ENCODE measurements at regions not wholly inside any gene's neighbourhood (a gene's known extent, or its start where the extent isn't known, plus 50 kb on each side); places are given as distances from the start of the nearest gene placed in this dataset.

GRCh38 chr6:88287696-88288095 lies 121.5 kb upstream of the CNR1 start:
- in situ Hi-C loops (cut with HindIII; ENCODE audit: extremely low pct_ligation_motif_present, low pct_unique_long_range_greater_than_20kb), result no loop called here
- ATAC-seq, result no peak
- POLR2A ChIA-PET, result no interaction called here

GRCh38 chr6:88276331-88276730 lies 110.2 kb upstream of the CNR1 start:
- ChIA-PET CTCF (ENCODE audit: low intra/inter-chr PET ratio, low total read pairs) (no interaction called here), POLR2A (no interaction called here)
- ATAC-seq (no peak), DNase-seq (ENCODE audit: low spot score) (no peak), FAIRE-seq (no peak)
- no peaks in the 10 kb centered on the region for H3K36me3 ChIP-seq (replicated peaks in 1 of 2; ENCODE audit: control insufficient read depth in 1 of 2, insufficient read depth in 2 of 2, low read length in 2 of 2)
- H3K9ac ChIP-seq (ENCODE audit: insufficient read depth, low read depth, low read length), result no peak overlapping the region
- WGBS (ENCODE audit: low lambda C conversion rate), result 33% methylated on average over 6 of the region's 14 CpGs
- no peak overlapping the region for H3K4me3 ChIP-seq (replicated peaks in 1 of 3; ENCODE audit: insufficient read depth in 1 of 3, low read depth in 2 of 3, low read length in 3 of 3)
- no peak overlapping the region for H3K4me2 ChIP-seq (ENCODE audit: low read depth, low read length)
- no peaks in the 10 kb centered on the region for H3K9me3 ChIP-seq (ENCODE audit: low read length)
- no peaks in the 10 kb centered on the region for H3K4me1 ChIP-seq (ENCODE audit: insufficient read depth, low read length)
- H3K79me2 ChIP-seq (ENCODE audit: insufficient read depth, low read length), result no peaks in the 10 kb centered on the region
- in situ Hi-C loops (cut with HindIII; ENCODE audit: extremely low pct_ligation_motif_present, low pct_unique_long_range_greater_than_20kb), result no loop called here
- H3K27me3 ChIP-seq (ENCODE audit: control insufficient read depth in 1 of 2, insufficient read depth in 2 of 2, low read length in 2 of 2), result 0 out of 5 replicates have a peak, but pooled peaks cover 0 to 2% of the 10 kb centered on the region in 2 experiments
- no peak overlapping the region for H2AFZ ChIP-seq (ENCODE audit: low read length)
- intact Hi-C loops (cut with micrococcal nuclease; ENCODE audit: unreplicated experiment), result no loop called here
- H3K27ac ChIP-seq (ENCODE audit: extremely low read length, insufficient read depth, low read length), result no peak overlapping the region
- no TSS peak for BruUV-seq (replicated peaks)
- H4K20me1 ChIP-seq (ENCODE audit: insufficient read depth, low read length), result no peaks in the 10 kb centered on the region
- TF ChIP-seq SRF (IDR thresholded peaks at IDR 0.05; ENCODE audit: low read depth, low read length), result no peak
- no peak for TF ChIP-seq MNT (IDR thresholded peaks at IDR 0.05)
- no peak for TF ChIP-seq HMG20A (CRISPR knock-in tag; IDR thresholded peaks at IDR 0.05; ENCODE audit: borderline replicate concordance)
- no peak for TF ChIP-seq ZNF773 (CRISPR knock-in tag; IDR thresholded peaks at IDR 0.05; ENCODE audit: borderline replicate concordance)
- TF ChIP-seq ZNF720 (CRISPR knock-in tag; IDR thresholded peaks at IDR 0.05), result no peak
- no peak for TF ChIP-seq TCF7L2 (IDR thresholded peaks at IDR 0.05; ENCODE audit: low read depth, low read length)
- TF ChIP-seq TIGD3 (CRISPR knock-in tag; IDR thresholded peaks at IDR 0.05; ENCODE audit: borderline replicate concordance), result no peak
- no peak for TF ChIP-seq SMARCC2 (IDR thresholded peaks at IDR 0.05)
- no peak for TF ChIP-seq KLF16 (CRISPR knock-in tag; IDR thresholded peaks at IDR 0.05)
- TF ChIP-seq ISL2 (CRISPR knock-in tag; IDR thresholded peaks at IDR 0.05), result no peak

More at GRCh38 chr6:88287696-88288095, 121.5 kb upstream of the CNR1 start:
- Histone ChIP-seq H3K79me2 (ENCODE audit: insufficient read depth, low read length) (no peaks in the 10 kb centered on the region), H3K9me3 (ENCODE audit: low read length) (no peaks in the 10 kb centered on the region), H3K36me3 (replicated peaks in 1 of 2; ENCODE audit: control insufficient read depth in 1 of 2, insufficient read depth in 2 of 2, low read length in 2 of 2) (no peaks in the 10 kb centered on the region), H3K4me3 (replicated peaks in 1 of 3; ENCODE audit: insufficient read depth in 1 of 3, low read depth in 2 of 3, low read length in 3 of 3) (no peak overlapping the region), H3K9ac (ENCODE audit: insufficient read depth, low read depth, low read length) (no peak overlapping the region), H3K27ac (ENCODE audit: extremely low read length, insufficient read depth, low read length) (no peak overlapping the region), H3K27me3 (ENCODE audit: control insufficient read depth in 1 of 2, insufficient read depth in 2 of 2, low read length in 2 of 2) (no peaks in the 10 kb centered on the region), H3K4me1 (ENCODE audit: insufficient read depth, low read length) (no peaks in the 10 kb centered on the region), H3K4me2 (ENCODE audit: low read depth, low read length) (no peak overlapping the region), H4K20me1 (ENCODE audit: insufficient read depth, low read length) (no peaks in the 10 kb centered on the region), H2AFZ (ENCODE audit: low read length) (no peak overlapping the region)
- FAIRE-seq, result no peak
- CTCF ChIA-PET (ENCODE audit: low intra/inter-chr PET ratio, low total read pairs), result no interaction called here
- BruUV-seq (replicated peaks), result no TSS peak
- no peak for DNase-seq (ENCODE audit: low spot score)
- intact Hi-C loops (cut with micrococcal nuclease; ENCODE audit: unreplicated experiment), result no loop called here
- no peak for TF ChIP-seq ZNF10 (CRISPR knock-in tag; IDR thresholded peaks at IDR 0.05; ENCODE audit: borderline replicate concordance, low read depth)
- TF ChIP-seq DBP (CRISPR knock-in tag; IDR thresholded peaks at IDR 0.05; ENCODE audit: not compliant biosample characterization), result no peak
- no peak for TF ChIP-seq PAF1 (CRISPR knock-in tag; IDR thresholded peaks at IDR 0.05)
- TF ChIP-seq SOX6 (IDR thresholded peaks at IDR 0.05), result no peak
- TF ChIP-seq SOX6 (CRISPR knock-in tag; IDR thresholded peaks at IDR 0.05), result no peak
- TF ChIP-seq THRA (CRISPR knock-in tag; IDR thresholded peaks at IDR 0.05; ENCODE audit: borderline replicate concordance), result no peak
